ENCODE measurements at regions not wholly inside any gene's neighbourhood (a gene's known extent, or its start where the extent isn't known, plus 50 kb on each side); places are given as distances from the start of the nearest gene placed in this dataset.

DNA sequence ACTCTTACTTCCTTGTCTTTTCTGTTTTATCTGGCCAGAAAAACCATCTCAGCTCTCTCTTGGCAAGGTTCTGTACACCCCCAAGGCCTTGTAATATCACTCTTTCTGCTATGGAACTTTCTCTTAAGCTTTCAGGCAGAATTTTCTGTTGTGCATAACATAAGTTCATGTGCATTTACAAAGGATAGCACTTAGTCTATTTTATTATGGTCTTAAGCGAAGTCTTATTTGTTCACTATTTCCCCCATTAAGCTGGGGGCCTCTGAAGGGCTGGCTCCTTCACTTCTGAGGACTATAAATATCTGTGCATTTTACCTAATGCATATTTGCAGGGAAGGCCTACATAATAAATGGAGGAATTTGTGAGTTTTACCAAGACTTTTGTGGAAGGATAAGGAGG is 1393.4 kb downstream of the FAM181B start:
- H3K4me3 ChIP-seq (ENCODE audit: extremely low read depth in 1 of 4, insufficient read depth in 2 of 4, low read depth in 3 of 4, low read length in 4 of 4): no peak overlapping the region
- no peak overlapping the region for H3K56ac ChIP-seq (replicated peaks; ENCODE audit: insufficient read length, low read depth, low read length)
- no peak overlapping the region for H3K9ac ChIP-seq (replicated peaks in 1 of 4; ENCODE audit: extremely low read depth in 1 of 4, low read depth in 3 of 4, low read length in 3 of 4)
- H2BK20ac ChIP-seq (ENCODE audit: low read length): no peak overlapping the region
- H3K4me2 ChIP-seq (ENCODE audit: insufficient read depth in 1 of 2, low read depth in 2 of 2, low read length in 2 of 2): no peak overlapping the region
- no peak overlapping the region for H3K23ac ChIP-seq (ENCODE audit: insufficient read length)
- H2AK5ac ChIP-seq (ENCODE audit: low read depth, low read length): no peak overlapping the region
- no peak overlapping the region for H2BK120ac ChIP-seq (replicated peaks; ENCODE audit: low read depth, low read length)
- H4K20me1 ChIP-seq (replicated peaks in 1 of 2; ENCODE audit: control insufficient read depth in 1 of 2, insufficient read depth in 2 of 2, low read length in 2 of 2): no peaks in the 10 kb centered on the region
- H3K27me3 ChIP-seq (replicated peaks in 1 of 4; ENCODE audit: control insufficient read depth in 3 of 4, extremely low read depth in 1 of 4, insufficient read depth in 3 of 4, low read length in 3 of 4): no peaks in the 10 kb centered on the region
- H3K4me1 ChIP-seq (replicated peaks in 1 of 4; ENCODE audit: control insufficient read depth in 3 of 4, insufficient read depth in 4 of 4, low read length in 3 of 4): no peaks in the 10 kb centered on the region
- H3K18ac ChIP-seq (ENCODE audit: extremely low read depth, low read length): no peak overlapping the region
- H3K79me1 ChIP-seq (ENCODE audit: low read depth, low read length): no peaks in the 10 kb centered on the region
- H3K23me2 ChIP-seq (ENCODE audit: low read depth, low read length): no peaks in the 10 kb centered on the region
- 91% methylated on average over 1 of the region's 1 CpG; no CpG with 5 or more reads in 1 of the 2 experiments for WGBS, 2 experiments (ENCODE audit: extremely low coverage in 1 of 2, insufficient coverage in 1 of 2, insufficient read length in 1 of 2, insufficient replicate concordance in 2 of 2, low coverage in 1 of 2, low lambda C conversion rate in 2 of 2, missing lambda C conversion rate in 1 of 2)
- H3K27ac ChIP-seq (ENCODE audit: low read depth, low read length): no peak overlapping the region
- H3K14ac ChIP-seq (ENCODE audit: insufficient read length): no peak overlapping the region
- H2BK15ac ChIP-seq (ENCODE audit: low read length): no peak overlapping the region
- no peak overlapping the region for H2BK5ac ChIP-seq (ENCODE audit: low read depth, low read length)
- no peak overlapping the region for H4K8ac ChIP-seq (ENCODE audit: extremely low read depth, insufficient read depth, low read length)
- no peak for DNase-seq (ENCODE audit: low read depth in 1 of 2, low spot score in 2 of 2)
- CTCF ChIA-PET (ENCODE audit: partially characterized antibody): no interaction called here
- H2AFZ ChIP-seq (ENCODE audit: low read length): no peak overlapping the region
- TF ChIP-seq SP4 (IDR thresholded peaks at IDR 0.05; ENCODE audit: low read length) (no peak), YY1 (IDR thresholded peaks at IDR 0.05; ENCODE audit: low read depth, low read length) (no peak), SUZ12 (IDR thresholded peaks at IDR 0.05; ENCODE audit: low read length) (no peak), POLR2AphosphoS5 (IDR thresholded peaks at IDR 0.05; ENCODE audit: low read depth, low read length) (no peak), CTBP2 (IDR thresholded peaks at IDR 0.05; ENCODE audit: borderline replicate concordance, insufficient read depth, insufficient read length, low read length) (no peak), EZH2 (IDR thresholded peaks at IDR 0.05; ENCODE audit: low read depth, low read length, severe bottlenecking) (no peak), CBX5 (IDR thresholded peaks at IDR 0.05; ENCODE audit: low read depth, low read length) (no peak)
- TF ChIP-seq, protein P1, sequence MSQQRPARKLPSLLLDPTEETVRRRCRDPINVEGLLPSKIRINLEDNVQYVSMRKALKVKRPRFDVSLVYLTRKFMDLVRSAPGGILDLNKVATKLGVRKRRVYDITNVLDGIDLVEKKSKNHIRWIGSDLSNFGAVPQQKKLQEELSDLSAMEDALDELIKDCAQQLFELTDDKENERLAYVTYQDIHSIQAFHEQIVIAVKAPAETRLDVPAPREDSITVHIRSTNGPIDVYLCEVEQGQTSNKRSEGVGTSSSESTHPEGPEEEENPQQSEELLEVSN (IDR thresholded peaks at IDR 0.05): no peak
- no peaks in the 10 kb centered on the region for H3K36me3 ChIP-seq (ENCODE audit: control insufficient read depth in 2 of 4, insufficient read depth in 4 of 4, low read length in 3 of 4)
- H3K9me3 ChIP-seq (ENCODE audit: insufficient read depth in 2 of 2, low read depth in 1 of 2, low read length in 1 of 2): no peaks in the 10 kb centered on the region
- no peak overlapping the region for H3K4ac ChIP-seq (replicated peaks; ENCODE audit: insufficient read length, low read depth, low read length)
- FAIRE-seq: no peak
- H4K5ac ChIP-seq (ENCODE audit: insufficient read length, low read depth, low read length): no peak overlapping the region
- H4K91ac ChIP-seq (replicated peaks; ENCODE audit: insufficient read length, low read length): no peak overlapping the region
- POLR2A ChIA-PET (ENCODE audit: partially characterized antibody): no interaction called here
- H3K79me2 ChIP-seq (ENCODE audit: control insufficient read depth in 1 of 2, insufficient read depth in 2 of 2, low read length in 2 of 2): no peaks in the 10 kb centered on the region
- H2BK12ac ChIP-seq (ENCODE audit: low read depth, low read length): no peak overlapping the region

Data from H1 (cell line).